H1 (cell line): ENCODE measurements at regions not wholly inside any gene's neighbourhood (a gene's known extent, or its start where the extent isn't known, plus 50 kb on each side); places are given as distances from the start of the nearest gene placed in this dataset.

Experiments used
- CTCF ChIA-PET: fragments of 300-600 bp; sonication (Branson Sonifier 250); formaldehyde crosslinking; loops from one replicate; lab custom pipeline; 2021; ENCODE audit not compliant: partially characterized antibody; lab: Charles Lee
- POLR2A ChIA-PET: fragments of 300-600 bp; sonication (Branson Sonifier 250); formaldehyde crosslinking; loops from one replicate; lab custom pipeline; 2021; ENCODE audit warnings: inconsistent platforms; ENCODE audit not compliant: partially characterized antibody; lab: Charles Lee
- DNase-seq, 2 experiments: peaks; one replicate each; pipeline versions ENCODE4 v3.0.0 to v3.0.0-alpha.2; 2010 to 2022; ENCODE audit warnings: low spot score in 2 of 2, low read depth in 1 of 2, mixed read lengths in 1 of 2
- FAIRE-seq: peaks from 2 replicates; lab custom pipeline; 2011; peaks lifted over from hg19 to GRCh38; lab: Jason Lieb, UNC
- H2AFZ ChIP-seq: 2 replicates; pipeline ENCODE4 v1.8.1; 2012; ENCODE audit warnings: low read length, inconsistent platforms
- H2AK5ac ChIP-seq: 2 replicates; pipeline ENCODE4 v1.6.1; 2013; ENCODE audit warnings: low read depth, low read length
- H2BK120ac ChIP-seq: replicated peaks from 2 replicates; pipeline ENCODE3; 2013; ENCODE audit warnings: low read depth, low read length, inconsistent platforms
- H2BK12ac ChIP-seq: 2 replicates; pipeline ENCODE4 v1.6.1; 2013; ENCODE audit warnings: low read depth, low read length
- H2BK15ac ChIP-seq: 2 replicates; pipeline ENCODE4 v1.6.1; 2013; ENCODE audit warnings: low read length
- H2BK20ac ChIP-seq: 2 replicates; pipeline ENCODE4 v1.6.1; 2013; ENCODE audit warnings: low read length
- H2BK5ac ChIP-seq: 2 replicates; pipeline ENCODE4 v1.6.1; 2013; ENCODE audit warnings: low read depth, low read length
- H3K14ac ChIP-seq: 2 replicates; pipeline ENCODE4 v1.6.1; 2013; ENCODE audit warnings: inconsistent platforms; ENCODE audit not compliant: insufficient read length
- H3K18ac ChIP-seq: 2 replicates; pipeline ENCODE4 v1.6.1; 2013; ENCODE audit warnings: low read length; ENCODE audit errors: extremely low read depth
- H3K23ac ChIP-seq: 2 replicates; pipeline ENCODE4 v1.6.1; 2013; ENCODE audit warnings: inconsistent platforms; ENCODE audit not compliant: insufficient read length
- H3K23me2 ChIP-seq: 2 replicates; pipeline ENCODE4 v1.6.1; 2013; ENCODE audit warnings: low read depth, low read length
- H3K27ac ChIP-seq: 2 replicates; pipeline ENCODE4 v1.6.1; 2011; ENCODE audit warnings: low read depth, low read length, inconsistent platforms
- H3K27me3 ChIP-seq, 4 experiments: replicated peaks in 1 of 4; 1 replicate in 1 of 4; 2 replicates in 3 of 4; pipeline versions ENCODE4 v1.6.1 to v1.8.1; 2011 to 2013; ENCODE audit warnings: low read length in 3 of 4, mild to moderate bottlenecking in 3 of 4, inconsistent platforms in 2 of 4, mixed read lengths in 2 of 4, moderate library complexity in 1 of 4; ENCODE audit not compliant: control insufficient read depth in 3 of 4, insufficient read depth in 3 of 4; ENCODE audit errors: extremely low read depth in 1 of 4
- H3K36me3 ChIP-seq, 4 experiments: 2 replicates each; pipeline versions ENCODE4 v1.6.1 to v1.8.1; 2011 to 2013; ENCODE audit warnings: mild to moderate bottlenecking in 4 of 4, low read length in 3 of 4, moderate library complexity in 2 of 4, control low read depth in 1 of 4, inconsistent platforms in 1 of 4; ENCODE audit not compliant: insufficient read depth in 4 of 4, control insufficient read depth in 2 of 4
- H3K4ac ChIP-seq: replicated peaks from 2 replicates; pipeline ENCODE3; 2013; ENCODE audit warnings: low read length, low read depth, mixed read lengths, inconsistent platforms; ENCODE audit not compliant: insufficient read length
- H3K4me1 ChIP-seq, 4 experiments: replicated peaks in 1 of 4; 1 replicate in 1 of 4; 2 replicates in 3 of 4; pipeline versions ENCODE4 v1.6.1 to v1.8.1; 2011 to 2013; ENCODE audit warnings: low read length in 3 of 4, inconsistent platforms in 2 of 4, mixed read lengths in 1 of 4; ENCODE audit not compliant: insufficient read depth in 4 of 4, control insufficient read depth in 3 of 4
- H3K4me2 ChIP-seq, 2 experiments: 2 replicates each; pipeline versions ENCODE4 v1.6.1 to v1.8.1; 2011 to 2013; ENCODE audit warnings: low read depth in 2 of 2, low read length in 2 of 2, control low read depth in 1 of 2, inconsistent platforms in 1 of 2, mild to moderate bottlenecking in 1 of 2; ENCODE audit not compliant: insufficient read depth in 1 of 2
- H3K4me3 ChIP-seq, 4 experiments: fragments of 200-600, 300-600 bp in 1 of 4; sonication (generic), shearing (Covaris generic), sonication (Bioruptor Twin) in 1 of 4; 2 replicates each; pipeline versions ENCODE4 v1.5.1 to v1.8.1; 2011 to 2016; ENCODE audit warnings: low read length in 4 of 4, low read depth in 3 of 4, control low read depth in 2 of 4, inconsistent platforms in 2 of 4, mild to moderate bottlenecking in 2 of 4, mixed read lengths in 1 of 4, moderate library complexity in 1 of 4; ENCODE audit not compliant: insufficient read depth in 2 of 4; ENCODE audit errors: extremely low read depth in 1 of 4
- H3K56ac ChIP-seq: replicated peaks from 2 replicates; pipeline ENCODE3; 2013; ENCODE audit warnings: low read depth, mild to moderate bottlenecking, mixed read lengths, low read length, inconsistent platforms; ENCODE audit not compliant: insufficient read length
- H3K79me1 ChIP-seq: 2 replicates; pipeline ENCODE4 v1.6.1; 2013; ENCODE audit warnings: low read depth, low read length, control low read depth
- H3K79me2 ChIP-seq, 2 experiments: 2 replicates each; pipeline versions ENCODE4 v1.6.1 to v1.8.1; 2012 to 2013; ENCODE audit warnings: low read length in 2 of 2, mild to moderate bottlenecking in 2 of 2, inconsistent platforms in 1 of 2; ENCODE audit not compliant: insufficient read depth in 2 of 2, control insufficient read depth in 1 of 2
- H3K9ac ChIP-seq, 4 experiments: replicated peaks in 1 of 4; 1 replicate in 1 of 4; 2 replicates in 3 of 4; pipeline versions ENCODE4 v1.6.1 to v1.8.1; 2011 to 2013; ENCODE audit warnings: low read depth in 3 of 4, low read length in 3 of 4, control low read depth in 2 of 4, mild to moderate bottlenecking in 2 of 4, moderate library complexity in 2 of 4, inconsistent platforms in 1 of 4; ENCODE audit errors: extremely low read depth in 1 of 4
- H3K9me3 ChIP-seq, 2 experiments: 2 replicates each; pipeline versions ENCODE4 v1.6.1 to v1.8.1; 2012 to 2013; ENCODE audit warnings: mild to moderate bottlenecking in 2 of 2, moderate library complexity in 2 of 2, control low read depth in 1 of 2, inconsistent platforms in 1 of 2, low read depth in 1 of 2, low read length in 1 of 2, mixed read lengths in 1 of 2; ENCODE audit not compliant: insufficient read depth in 2 of 2
- H4K20me1 ChIP-seq, 2 experiments: replicated peaks in 1 of 2; 2 replicates each; pipeline versions ENCODE3 to v1.8.1; 2011 to 2013; ENCODE audit warnings: inconsistent platforms in 2 of 2, low read length in 2 of 2, mild to moderate bottlenecking in 1 of 2; ENCODE audit not compliant: insufficient read depth in 2 of 2, control insufficient read depth in 1 of 2
- H4K5ac ChIP-seq: 2 replicates; pipeline ENCODE4 v1.6.1; 2013; ENCODE audit warnings: low read length, low read depth, mixed read lengths, inconsistent platforms; ENCODE audit not compliant: insufficient read length
- H4K8ac ChIP-seq: 2 replicates; pipeline ENCODE4 v1.8.0; 2013; ENCODE audit warnings: mild to moderate bottlenecking, moderate library complexity, low read length, inconsistent platforms; ENCODE audit not compliant: insufficient read depth; ENCODE audit errors: extremely low read depth
- H4K91ac ChIP-seq: replicated peaks from 2 replicates; pipeline ENCODE3; 2013; ENCODE audit warnings: low read length, mixed read lengths, inconsistent platforms; ENCODE audit not compliant: insufficient read length
- CHD2 ChIP-seq: IDR thresholded peaks from 2 replicates; pipeline ENCODE4 v1.6.1; 2012; ENCODE audit warnings: low read length, improper control_type of control experiment
- MAFK ChIP-seq: IDR thresholded peaks from 2 replicates; pipeline ENCODE4 v1.6.1; 2012; ENCODE audit warnings: low read depth, mild to moderate bottlenecking, improper control_type of control experiment, low read length
- RAD21 ChIP-seq, 2 experiments: IDR thresholded peaks in 1 of 2; conservative IDR thresholded peaks in 1 of 2; 2 replicates each; pipeline ENCODE4 v1.6.1; 2011; ENCODE audit warnings: low read depth in 2 of 2, low read length in 2 of 2, improper control_type of control experiment in 1 of 2, inconsistent platforms in 1 of 2, mild to moderate bottlenecking in 1 of 2, moderate library complexity in 1 of 2
- RNF2 ChIP-seq: fragments of 200-900, 300-1000 bp; sonication (generic); IDR thresholded peaks from 2 replicates; pipeline ENCODE4 v1.7.1; 2016; ENCODE audit warnings: borderline replicate concordance, low read depth, mild to moderate bottlenecking, antibody characterized with exemption, low read length; ENCODE audit not compliant: poor library complexity, severe bottlenecking; ENCODE audit errors: missing control alignments
- RXRA ChIP-seq: IDR thresholded peaks from 2 replicates; pipeline ENCODE4 v1.6.1; 2011; ENCODE audit warnings: low read depth, mild to moderate bottlenecking, low read length, moderate library complexity; ENCODE audit not compliant: insufficient read depth
- WGBS, 2 experiments: shearing (Covaris generic) in 1 of 2; methylation state at CpG; one replicate each; pipeline versions ENCODE4 v1.1.6 to v1.1.7; 2013 to 2015; ENCODE audit warnings: low lambda C conversion rate in 2 of 2, mixed read lengths in 2 of 2, inconsistent platforms in 1 of 2, low coverage in 1 of 2, missing lambda C conversion rate in 1 of 2; ENCODE audit not compliant: insufficient replicate concordance in 2 of 2, insufficient coverage in 1 of 2, insufficient read length in 1 of 2; ENCODE audit errors: extremely low coverage in 1 of 2, missing lambda C conversion rate in 1 of 2; 5-methylcytosine and 5-hydroxymethylcytosine counted together

DNA sequence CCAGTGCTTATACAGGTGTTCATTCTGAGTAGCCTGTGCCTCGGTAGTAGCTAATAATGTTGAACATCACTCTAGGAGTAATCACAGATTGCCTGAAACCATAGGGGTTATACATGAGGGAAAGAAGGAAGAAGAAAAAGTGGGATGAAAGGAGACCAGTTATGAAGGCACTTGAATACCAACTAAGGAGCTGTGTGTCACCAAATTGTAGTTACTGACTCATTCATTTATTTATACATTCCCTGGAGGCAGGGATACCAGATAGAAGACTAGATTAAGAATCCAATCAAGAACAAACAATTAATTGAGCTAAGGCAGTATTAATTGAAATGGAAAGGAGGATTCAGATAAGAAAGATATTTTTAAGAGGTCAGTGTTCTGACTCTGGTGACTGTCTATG lies 129.6 kb upstream of the PRPS1L1 start:
- H2AK5ac ChIP-seq = no peak overlapping the region
- no peak overlapping the region for H2BK120ac ChIP-seq
- POLR2A ChIA-PET = no interaction called here
- H4K8ac ChIP-seq = no peak overlapping the region
- no peak overlapping the region for H3K18ac ChIP-seq
- no peak overlapping the region for H2BK5ac ChIP-seq
- no peaks in the 10 kb centered on the region for H3K27me3 ChIP-seq
- H3K27ac ChIP-seq = no peak overlapping the region
- H2BK12ac ChIP-seq = no peak overlapping the region
- H3K4me3 ChIP-seq = no peak overlapping the region
- H3K79me2 ChIP-seq = no peaks in the 10 kb centered on the region
- H3K23ac ChIP-seq = no peak overlapping the region
- H3K56ac ChIP-seq = no peak overlapping the region
- no peak overlapping the region for H3K9ac ChIP-seq
- no peak overlapping the region for H3K14ac ChIP-seq
- no peaks in the 10 kb centered on the region for H4K20me1 ChIP-seq
- no peak overlapping the region for H2AFZ ChIP-seq
- H3K79me1 ChIP-seq = no peaks in the 10 kb centered on the region
- H4K5ac ChIP-seq = no peak overlapping the region
- H2BK15ac ChIP-seq = no peak overlapping the region
- H4K91ac ChIP-seq = no peak overlapping the region
- FAIRE-seq = no peak
- CTCF ChIA-PET = interaction anchor here (0.6 to 2.0 kb wide), 3 partner anchors 93 to 427 kb away, joined by 3 to 5 read pairs (median 4); no protein-coding TSS in a partner anchor
- H3K4me1 ChIP-seq = no peaks in the 10 kb centered on the region
- 93% methylated on average over 1 of the region's 1 CpG; no CpG with 5 or more reads in 1 of the 2 experiments for WGBS, 2 experiments
- H3K36me3 ChIP-seq = no peaks in the 10 kb centered on the region
- TF ChIP-seq RXRA (no peak), RAD21 (IDR thresholded peaks at IDR 0.05 in 1 of 2, conservative IDR thresholded peaks at IDR 0.05 in 1 of 2; ENCODE audit: low read depth in 2 of 2, low read length in 2 of 2) (no peak), CHD2 (no peak), RNF2 (no peak), MAFK (no peak)
- TF ChIP-seq, all 59 proteins: peak for 0
- DNase-seq = no peak
- Histone ChIP-seq H3K9me3 (no peaks in the 10 kb centered on the region), H3K4me2 (no peak overlapping the region), H3K4ac (no peak overlapping the region), H3K23me2 (no peaks in the 10 kb centered on the region), H2BK20ac (no peak overlapping the region)
